ENCODE measurements at regions not wholly inside any gene's neighbourhood (a gene's known extent, or its start where the extent isn't known, plus 50 kb on each side); places are given as distances from the start of the nearest gene placed in this dataset.

- Histone ChIP-seq H3K36me3 (ENCODE audit: insufficient read depth, low read length) (no peaks in the 10 kb centered on the region), H2AFZ (ENCODE audit: low read length) (no peak overlapping the region), H3K9me3 (ENCODE audit: low read length) (no peaks in the 10 kb centered on the region), H3K9me2 (ENCODE audit: insufficient read depth, low read length) (no peaks in the 10 kb centered on the region), H3K4me2 (ENCODE audit: low read length) (no peak overlapping the region), H3K4me1 (ENCODE audit: insufficient read depth, low read length, poor library complexity, severe bottlenecking) (no peaks in the 10 kb centered on the region), H4K20me1 (ENCODE audit: insufficient read depth, low read length) (no peaks in the 10 kb centered on the region), H3K79me2 (ENCODE audit: insufficient read depth, low read depth, low read length) (no peaks in the 10 kb centered on the region), H3K27ac (ENCODE audit: low read depth, low read length, poor library complexity, severe bottlenecking) (no peak overlapping the region), H3K4me3 (ENCODE audit: low read depth, low read length, poor library complexity, severe bottlenecking) (no peak overlapping the region)
- BruUV-seq (replicated peaks) = no TSS peak
- intact Hi-C loops (cut with micrococcal nuclease; ENCODE audit: unreplicated experiment) = no loop called here
- TF ChIP-seq CTCF (conservative IDR thresholded peaks at IDR 0.05; ENCODE audit: low read length) (no peak), EZH2phosphoT487 (IDR thresholded peaks at IDR 0.05; ENCODE audit: borderline replicate concordance, low read depth, low read length) (no peak)
- ChIA-PET CTCF (ENCODE audit: unreplicated experiment) (no interaction called here), POLR2A (no interaction called here)
- no peak for DNase-seq (ENCODE audit: low spot score)
These were observed 368.0 kb downstream of the GALR1 start for GRCh38 chr18:77617694-77618093.

GRCh38 chr18:77619525-77619924 lies 369.9 kb downstream of the GALR1 start:
- CTCF ChIA-PET (ENCODE audit: unreplicated experiment) = no interaction called here
- Histone ChIP-seq H3K36me3 (ENCODE audit: insufficient read depth, low read length) (no peaks in the 10 kb centered on the region), H3K9me2 (ENCODE audit: insufficient read depth, low read length) (no peaks in the 10 kb centered on the region), H3K79me2 (ENCODE audit: insufficient read depth, low read depth, low read length) (no peaks in the 10 kb centered on the region), H3K9me3 (ENCODE audit: low read length) (no peaks in the 10 kb centered on the region), H3K4me1 (ENCODE audit: insufficient read depth, low read length, poor library complexity, severe bottlenecking) (no peaks in the 10 kb centered on the region), H2AFZ (ENCODE audit: low read length) (no peak overlapping the region), H3K4me2 (ENCODE audit: low read length) (no peak overlapping the region), H4K20me1 (ENCODE audit: insufficient read depth, low read length) (no peaks in the 10 kb centered on the region), H3K27ac (ENCODE audit: low read depth, low read length, poor library complexity, severe bottlenecking) (no peak overlapping the region), H3K4me3 (ENCODE audit: low read depth, low read length, poor library complexity, severe bottlenecking) (no peak overlapping the region)
- no peak for TF ChIP-seq EZH2phosphoT487 (IDR thresholded peaks at IDR 0.05; ENCODE audit: borderline replicate concordance, low read depth, low read length)
- intact Hi-C loops (cut with micrococcal nuclease; ENCODE audit: unreplicated experiment) = no loop called here
- BruUV-seq (replicated peaks) = no TSS peak
- no peak for DNase-seq (ENCODE audit: low spot score)
- POLR2A ChIA-PET = no interaction called here

- ChIA-PET CTCF (ENCODE audit: unreplicated experiment) (no interaction called here), POLR2A (interaction anchor here (0.6 kb wide), 1 partner anchor 12 kb away, joined by 3 read pairs; no protein-coding TSS in a partner anchor)
- DNase-seq (ENCODE audit: low spot score) = no peak
- H2AFZ ChIP-seq (ENCODE audit: low read length) = no peak overlapping the region
- no peak for TF ChIP-seq CTCF (conservative IDR thresholded peaks at IDR 0.05; ENCODE audit: low read length)
- TF ChIP-seq EZH2phosphoT487 (IDR thresholded peaks at IDR 0.05; ENCODE audit: borderline replicate concordance, low read depth, low read length) = no peak
- intact Hi-C loops (cut with micrococcal nuclease; ENCODE audit: unreplicated experiment) = no loop called here
- no peak overlapping the region for H3K27ac ChIP-seq (ENCODE audit: low read depth, low read length, poor library complexity, severe bottlenecking)
- BruUV-seq (replicated peaks) = no TSS peak
- H3K4me2 ChIP-seq (ENCODE audit: low read length) = no peak overlapping the region
- H3K4me3 ChIP-seq (ENCODE audit: low read depth, low read length, poor library complexity, severe bottlenecking) = no peak overlapping the region
- H3K9me2 ChIP-seq (ENCODE audit: insufficient read depth, low read length) = no peaks in the 10 kb centered on the region
- no peaks in the 10 kb centered on the region for H4K20me1 ChIP-seq (ENCODE audit: insufficient read depth, low read length)
- H3K36me3 ChIP-seq (ENCODE audit: insufficient read depth, low read length) = no peaks in the 10 kb centered on the region
- H3K9me3 ChIP-seq (ENCODE audit: low read length) = no peaks in the 10 kb centered on the region
- no peaks in the 10 kb centered on the region for H3K4me1 ChIP-seq (ENCODE audit: insufficient read depth, low read length, poor library complexity, severe bottlenecking)
- H3K79me2 ChIP-seq (ENCODE audit: insufficient read depth, low read depth, low read length) = no peaks in the 10 kb centered on the region
These were observed 372.5 kb downstream of the GALR1 start for GRCh38 chr18:77622009-77622692.
